ENCODE measurements at regions not wholly inside any gene's neighbourhood (a gene's known extent, or its start where the extent isn't known, plus 50 kb on each side); places are given as distances from the start of the nearest gene placed in this dataset.

DNA sequence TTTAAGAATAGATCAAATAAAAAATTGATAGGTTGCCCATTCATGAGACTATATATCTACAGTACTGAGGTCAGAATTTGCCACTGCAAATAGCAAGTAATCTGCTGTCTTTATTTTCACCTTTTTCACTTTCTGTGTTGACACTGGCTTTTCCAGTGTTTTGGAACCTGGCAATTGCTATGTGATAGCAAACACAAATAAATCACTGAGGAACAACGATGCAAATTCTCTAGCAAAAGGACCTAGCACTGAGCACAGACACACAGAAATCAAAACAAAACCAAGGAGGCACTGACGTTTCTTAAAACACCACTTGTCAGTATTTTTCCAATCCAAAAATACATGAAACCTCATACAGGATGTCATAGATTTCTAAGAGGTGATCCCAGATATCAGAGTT, 210.7 kb downstream of the DHX15 start:
- H2AFZ ChIP-seq (ENCODE audit: low read length) = no peak overlapping the region

DNA sequence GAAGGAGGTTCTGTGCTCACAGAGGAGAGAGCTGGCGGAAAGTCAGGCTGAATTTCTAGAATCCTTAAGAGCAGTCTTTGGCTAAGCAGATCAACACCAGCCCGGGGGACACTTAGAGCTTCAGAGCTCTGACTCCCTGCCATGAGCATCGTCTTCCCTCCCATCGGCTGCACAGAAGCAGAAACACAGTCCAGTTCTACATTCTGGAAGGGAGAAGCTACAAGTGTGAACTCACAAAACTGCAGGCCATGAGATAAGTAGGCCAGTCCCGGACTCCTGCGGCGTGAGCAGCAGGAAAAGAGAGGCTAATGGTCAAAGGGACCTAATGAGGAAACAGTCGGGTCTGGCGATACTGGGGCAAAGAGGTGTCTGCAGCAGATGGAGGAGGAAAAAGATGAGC, 211.5 kb downstream of the DHX15 start:
- no peak overlapping the region for H3K9ac ChIP-seq (ENCODE audit: low read depth, low read length, poor library complexity, severe bottlenecking)
- no peak overlapping the region for H2AFZ ChIP-seq (ENCODE audit: low read length)
- no peaks in the 10 kb centered on the region for H3K36me3 ChIP-seq (ENCODE audit: insufficient read depth, low read length)
- no peaks in the 10 kb centered on the region for H4K20me1 ChIP-seq (ENCODE audit: insufficient read depth, low read length, poor library complexity, severe bottlenecking)
- no peaks in the 10 kb centered on the region for H3K79me2 ChIP-seq (ENCODE audit: insufficient read depth, low read length)
- H3K27me3 ChIP-seq (ENCODE audit: insufficient read depth, low read length, poor library complexity, severe bottlenecking) = no peaks in the 10 kb centered on the region
- no peaks in the 10 kb centered on the region for H3K9me3 ChIP-seq (ENCODE audit: insufficient read depth, low read depth, low read length)
- no peak for TF ChIP-seq CTCF (conservative IDR thresholded peaks at IDR 0.05; ENCODE audit: low read length)
- no peak for TF ChIP-seq EZH2phosphoT487 (IDR thresholded peaks at IDR 0.05; ENCODE audit: borderline replicate concordance)
- no peak overlapping the region for H3K4me3 ChIP-seq (ENCODE audit: low read length, poor library complexity, severe bottlenecking)
- no peaks in the 10 kb centered on the region for H3F3A ChIP-seq (ENCODE audit: low read depth)
- H3K4me1 ChIP-seq (ENCODE audit: insufficient read depth, low read length, poor library complexity, severe bottlenecking) = no peaks in the 10 kb centered on the region
- no peaks in the 10 kb centered on the region for H3K9me2 ChIP-seq (replicated peaks; ENCODE audit: low read depth, low read length)
- H3K4me2 ChIP-seq (ENCODE audit: low read depth, low read length, poor library complexity, severe bottlenecking) = no peak overlapping the region

More for the DNA sequence above, 210.7 kb downstream of the DHX15 start:
- no peaks in the 10 kb centered on the region for H3K9me2 ChIP-seq (replicated peaks; ENCODE audit: low read depth, low read length)
- H3K9ac ChIP-seq (ENCODE audit: low read depth, low read length, poor library complexity, severe bottlenecking) = no peak overlapping the region
- no peak overlapping the region for H3K4me2 ChIP-seq (ENCODE audit: low read depth, low read length, poor library complexity, severe bottlenecking)
- no peak overlapping the region for H3K4me3 ChIP-seq (ENCODE audit: low read length, poor library complexity, severe bottlenecking)
- H4K20me1 ChIP-seq (ENCODE audit: insufficient read depth, low read length, poor library complexity, severe bottlenecking) = no peaks in the 10 kb centered on the region
- no peaks in the 10 kb centered on the region for H3K27me3 ChIP-seq (ENCODE audit: insufficient read depth, low read length, poor library complexity, severe bottlenecking)
- H3K36me3 ChIP-seq (ENCODE audit: insufficient read depth, low read length) = no peaks in the 10 kb centered on the region
- H3K4me1 ChIP-seq (ENCODE audit: insufficient read depth, low read length, poor library complexity, severe bottlenecking) = no peaks in the 10 kb centered on the region
- no peak for TF ChIP-seq CTCF (conservative IDR thresholded peaks at IDR 0.05; ENCODE audit: low read length)
- TF ChIP-seq EZH2phosphoT487 (IDR thresholded peaks at IDR 0.05; ENCODE audit: borderline replicate concordance) = no peak
- H3K79me2 ChIP-seq (ENCODE audit: insufficient read depth, low read length) = no peaks in the 10 kb centered on the region
- no peaks in the 10 kb centered on the region for H3K9me3 ChIP-seq (ENCODE audit: insufficient read depth, low read depth, low read length)
- H3F3A ChIP-seq (ENCODE audit: low read depth) = no peaks in the 10 kb centered on the region

DNA sequence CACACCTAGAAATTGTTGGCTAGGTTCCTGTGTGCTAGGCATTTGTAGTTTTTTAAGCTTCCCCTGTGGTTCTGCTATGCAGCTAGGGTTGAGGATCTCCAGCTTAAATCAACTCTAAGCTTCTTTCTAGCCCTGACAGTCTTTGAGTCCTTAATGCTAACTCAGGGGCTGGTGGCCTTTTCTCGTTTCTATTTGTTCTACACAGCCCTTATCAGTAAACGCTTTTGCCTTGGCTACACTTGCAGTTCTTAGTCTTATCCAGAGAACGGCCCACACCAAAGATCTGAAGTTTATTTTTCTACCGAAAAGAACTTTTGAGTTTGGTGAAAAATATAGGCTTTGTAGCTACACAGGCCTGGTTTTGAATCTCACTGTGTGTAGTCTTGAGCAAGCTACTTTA, 212.0 kb downstream of the DHX15 start:
- H3K79me2 ChIP-seq (ENCODE audit: insufficient read depth, low read length) = no peaks in the 10 kb centered on the region
- H3K36me3 ChIP-seq (ENCODE audit: insufficient read depth, low read length) = no peaks in the 10 kb centered on the region
- TF ChIP-seq EZH2phosphoT487 (IDR thresholded peaks at IDR 0.05; ENCODE audit: borderline replicate concordance) = no peak
- no peak for TF ChIP-seq CTCF (conservative IDR thresholded peaks at IDR 0.05; ENCODE audit: low read length)

More for the DNA sequence above, 212.0 kb downstream of the DHX15 start:
- H3K9me2 ChIP-seq (replicated peaks; ENCODE audit: low read depth, low read length) = no peaks in the 10 kb centered on the region
- no peaks in the 10 kb centered on the region for H4K20me1 ChIP-seq (ENCODE audit: insufficient read depth, low read length, poor library complexity, severe bottlenecking)
- no peaks in the 10 kb centered on the region for H3K9me3 ChIP-seq (ENCODE audit: insufficient read depth, low read depth, low read length)
- no peak overlapping the region for H3K4me3 ChIP-seq (ENCODE audit: low read length, poor library complexity, severe bottlenecking)
- no peak overlapping the region for H3K9ac ChIP-seq (ENCODE audit: low read depth, low read length, poor library complexity, severe bottlenecking)
- H3F3A ChIP-seq (ENCODE audit: low read depth) = no peaks in the 10 kb centered on the region
- H2AFZ ChIP-seq (ENCODE audit: low read length) = no peak overlapping the region
- H3K4me2 ChIP-seq (ENCODE audit: low read depth, low read length, poor library complexity, severe bottlenecking) = no peak overlapping the region
- no peaks in the 10 kb centered on the region for H3K27me3 ChIP-seq (ENCODE audit: insufficient read depth, low read length, poor library complexity, severe bottlenecking)
- H3K4me1 ChIP-seq (ENCODE audit: insufficient read depth, low read length, poor library complexity, severe bottlenecking) = no peaks in the 10 kb centered on the region
